ENCODE measurements at regions not wholly inside any gene's neighbourhood (a gene's known extent, or its start where the extent isn't known, plus 50 kb on each side); places are given as distances from the start of the nearest gene placed in this dataset.

GRCh38 chr3:190229632-190230424, 92.4 kb downstream of the CLDN1 start:
- peak; percentile 51 for DNase-seq (ENCODE audit: low read depth)
- no peaks in the 10 kb centered on the region for H3K36me3 ChIP-seq (ENCODE audit: control insufficient read depth, insufficient read depth, low read length)
- TF ChIP-seq, protein P1, sequence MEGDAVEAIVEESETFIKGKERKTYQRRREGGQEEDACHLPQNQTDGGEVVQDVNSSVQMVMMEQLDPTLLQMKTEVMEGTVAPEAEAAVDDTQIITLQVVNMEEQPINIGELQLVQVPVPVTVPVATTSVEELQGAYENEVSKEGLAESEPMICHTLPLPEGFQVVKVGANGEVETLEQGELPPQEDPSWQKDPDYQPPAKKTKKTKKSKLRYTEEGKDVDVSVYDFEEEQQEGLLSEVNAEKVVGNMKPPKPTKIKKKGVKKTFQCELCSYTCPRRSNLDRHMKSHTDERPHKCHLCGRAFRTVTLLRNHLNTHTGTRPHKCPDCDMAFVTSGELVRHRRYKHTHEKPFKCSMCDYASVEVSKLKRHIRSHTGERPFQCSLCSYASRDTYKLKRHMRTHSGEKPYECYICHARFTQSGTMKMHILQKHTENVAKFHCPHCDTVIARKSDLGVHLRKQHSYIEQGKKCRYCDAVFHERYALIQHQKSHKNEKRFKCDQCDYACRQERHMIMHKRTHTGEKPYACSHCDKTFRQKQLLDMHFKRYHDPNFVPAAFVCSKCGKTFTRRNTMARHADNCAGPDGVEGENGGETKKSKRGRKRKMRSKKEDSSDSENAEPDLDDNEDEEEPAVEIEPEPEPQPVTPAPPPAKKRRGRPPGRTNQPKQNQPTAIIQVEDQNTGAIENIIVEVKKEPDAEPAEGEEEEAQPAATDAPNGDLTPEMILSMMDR (IDR thresholded peaks at IDR 0.05; ENCODE audit: insufficient read depth, low read length, poor library complexity, severe bottlenecking) = no peak
- no peaks in the 10 kb centered on the region for H3K27me3 ChIP-seq (ENCODE audit: control insufficient read depth, insufficient read depth, low read length)
- H3K4me3 ChIP-seq (ENCODE audit: low read depth, low read length) = no peak overlapping the region

- no peaks in the 10 kb centered on the region for H3K27me3 ChIP-seq (ENCODE audit: control insufficient read depth, insufficient read depth, low read length)
- no peak overlapping the region for H3K4me3 ChIP-seq (ENCODE audit: low read depth, low read length)
- no peaks in the 10 kb centered on the region for H3K36me3 ChIP-seq (ENCODE audit: control insufficient read depth, insufficient read depth, low read length)
- no peak for DNase-seq (ENCODE audit: low read depth)
- TF ChIP-seq, protein P1 (IDR thresholded peaks at IDR 0.05; ENCODE audit: insufficient read depth, low read length, poor library complexity, severe bottlenecking) = no peak
Observed at GRCh38 chr3:190227064-190227463, 95.2 kb downstream of the CLDN1 start.

DNA sequence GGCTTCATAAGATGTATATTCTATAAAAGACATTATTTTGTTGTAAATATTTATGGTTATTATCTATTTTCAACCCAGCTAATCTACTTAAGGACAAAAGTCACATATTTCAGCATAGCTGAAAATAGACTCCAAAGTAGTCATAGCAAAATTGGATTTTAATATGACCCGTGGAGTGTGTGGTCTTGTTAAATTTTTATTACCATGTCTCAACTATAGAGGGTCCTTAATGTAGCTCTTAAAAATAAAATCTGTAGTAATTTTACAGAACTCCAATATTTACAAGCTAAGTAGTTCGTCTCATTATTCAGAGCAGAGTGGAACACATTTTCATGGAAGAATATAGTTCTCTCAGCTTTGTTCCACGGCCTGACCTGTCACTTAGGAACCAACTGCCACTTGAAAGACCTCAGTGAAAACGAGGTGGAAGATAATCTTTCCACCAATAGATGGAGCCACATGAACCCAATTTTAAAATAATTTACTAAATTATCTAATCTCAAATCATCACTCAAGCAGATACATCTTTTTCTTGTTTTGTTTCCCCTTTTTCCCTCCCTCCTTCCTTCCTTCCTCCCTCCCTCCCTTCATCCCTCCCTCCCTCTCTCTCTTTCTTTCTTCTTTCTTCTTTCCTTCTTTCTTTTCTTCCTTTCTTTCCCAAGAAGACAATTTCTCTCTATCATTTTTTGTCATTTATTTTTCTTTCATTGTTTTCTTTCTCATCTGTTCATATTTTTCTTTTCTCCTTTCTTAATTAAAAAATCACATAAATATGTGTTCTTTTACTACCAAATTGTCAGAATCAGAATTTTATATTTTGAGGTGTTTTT, 97.2 kb downstream of the CLDN1 start:
- TF ChIP-seq, protein P1 (IDR thresholded peaks at IDR 0.05; ENCODE audit: insufficient read depth, low read length, poor library complexity, severe bottlenecking) = peak; percentile 37
- Histone ChIP-seq H3K4me3 (ENCODE audit: low read depth, low read length) (no peak overlapping the region), H3K27me3 (ENCODE audit: control insufficient read depth, insufficient read depth, low read length) (no peaks in the 10 kb centered on the region), H3K36me3 (ENCODE audit: control insufficient read depth, insufficient read depth, low read length) (no peaks in the 10 kb centered on the region)
- no peak for DNase-seq (ENCODE audit: low read depth)

GRCh38 chr3:190224456-190224855, 97.8 kb downstream of the CLDN1 start:
- no peak for DNase-seq (ENCODE audit: low read depth)
- Histone ChIP-seq H3K4me3 (ENCODE audit: low read depth, low read length) (no peak overlapping the region), H3K27me3 (ENCODE audit: control insufficient read depth, insufficient read depth, low read length) (no peaks in the 10 kb centered on the region), H3K36me3 (ENCODE audit: control insufficient read depth, insufficient read depth, low read length) (no peaks in the 10 kb centered on the region)
- TF ChIP-seq, protein P1 (IDR thresholded peaks at IDR 0.05; ENCODE audit: insufficient read depth, low read length, poor library complexity, severe bottlenecking) = no peak

GRCh38 chr3:190222916-190223315, 99.3 kb downstream of the CLDN1 start:
- DNase-seq (ENCODE audit: low read depth) = no peak
- H3K36me3 ChIP-seq (ENCODE audit: control insufficient read depth, insufficient read depth, low read length) = no peaks in the 10 kb centered on the region
- no peak overlapping the region for H3K4me3 ChIP-seq (ENCODE audit: low read depth, low read length)
- TF ChIP-seq, protein P1 (IDR thresholded peaks at IDR 0.05; ENCODE audit: insufficient read depth, low read length, poor library complexity, severe bottlenecking) = no peak
- no peaks in the 10 kb centered on the region for H3K27me3 ChIP-seq (ENCODE audit: control insufficient read depth, insufficient read depth, low read length)

Measured in kidney epithelial cell (primary cell).